C4-2B (cell line): ENCODE measurements at regions not wholly inside any gene's neighbourhood (a gene's known extent, or its start where the extent isn't known, plus 50 kb on each side); places are given as distances from the start of the nearest gene placed in this dataset.

ENCODE experiments used
- H3K27ac ChIP-seq: fragments of 450-650 bp; 2 replicates; pipeline ENCODE4 v1.5.1; 2017
- ZFX ChIP-seq: fragments of 450-650 bp; IDR thresholded peaks from 2 replicates; pipeline ENCODE4 v1.6.1; 2017
- TF ChIP-seq, protein P1 (sequence below): fragments of 450-650 bp; conservative IDR thresholded peaks from 2 replicates; pipeline ENCODE4 v1.5.1; 2017; ENCODE audit warnings: mild to moderate bottlenecking

DNA sequence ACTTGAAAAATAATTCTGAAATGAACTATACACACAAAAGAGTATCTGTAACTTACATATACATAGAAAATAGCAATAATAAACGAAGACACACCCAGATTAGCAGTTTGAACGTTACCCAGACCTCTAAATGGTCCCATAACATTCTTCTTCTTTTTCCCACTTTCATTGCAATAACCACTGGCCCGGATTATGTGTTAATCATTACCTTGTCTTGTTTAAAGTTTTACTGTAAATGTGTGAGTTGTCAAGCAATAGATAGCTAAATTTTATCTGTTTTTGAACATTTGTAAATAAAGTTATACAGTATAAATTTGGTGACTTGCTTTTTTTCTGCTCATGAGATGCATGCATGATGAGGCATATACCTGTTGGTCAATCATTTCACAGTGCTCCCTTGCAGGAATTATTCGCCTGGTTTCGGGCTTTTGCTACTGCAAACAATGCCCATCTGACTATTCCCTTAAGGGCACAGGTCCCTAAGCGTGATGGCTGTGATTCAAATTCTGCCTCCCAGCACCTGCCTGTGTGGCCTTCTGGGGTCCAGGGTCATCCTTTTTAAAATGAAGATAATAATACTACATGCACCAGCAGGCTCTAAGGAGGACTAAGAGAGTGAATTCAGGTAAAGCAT lies 66.1 kb downstream of the GADD45G start:
- H3K27ac ChIP-seq, result no peak overlapping the region
- TF ChIP-seq, protein P1, sequence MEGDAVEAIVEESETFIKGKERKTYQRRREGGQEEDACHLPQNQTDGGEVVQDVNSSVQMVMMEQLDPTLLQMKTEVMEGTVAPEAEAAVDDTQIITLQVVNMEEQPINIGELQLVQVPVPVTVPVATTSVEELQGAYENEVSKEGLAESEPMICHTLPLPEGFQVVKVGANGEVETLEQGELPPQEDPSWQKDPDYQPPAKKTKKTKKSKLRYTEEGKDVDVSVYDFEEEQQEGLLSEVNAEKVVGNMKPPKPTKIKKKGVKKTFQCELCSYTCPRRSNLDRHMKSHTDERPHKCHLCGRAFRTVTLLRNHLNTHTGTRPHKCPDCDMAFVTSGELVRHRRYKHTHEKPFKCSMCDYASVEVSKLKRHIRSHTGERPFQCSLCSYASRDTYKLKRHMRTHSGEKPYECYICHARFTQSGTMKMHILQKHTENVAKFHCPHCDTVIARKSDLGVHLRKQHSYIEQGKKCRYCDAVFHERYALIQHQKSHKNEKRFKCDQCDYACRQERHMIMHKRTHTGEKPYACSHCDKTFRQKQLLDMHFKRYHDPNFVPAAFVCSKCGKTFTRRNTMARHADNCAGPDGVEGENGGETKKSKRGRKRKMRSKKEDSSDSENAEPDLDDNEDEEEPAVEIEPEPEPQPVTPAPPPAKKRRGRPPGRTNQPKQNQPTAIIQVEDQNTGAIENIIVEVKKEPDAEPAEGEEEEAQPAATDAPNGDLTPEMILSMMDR, result no peak
- TF ChIP-seq ZFX, result no peak

DNA sequence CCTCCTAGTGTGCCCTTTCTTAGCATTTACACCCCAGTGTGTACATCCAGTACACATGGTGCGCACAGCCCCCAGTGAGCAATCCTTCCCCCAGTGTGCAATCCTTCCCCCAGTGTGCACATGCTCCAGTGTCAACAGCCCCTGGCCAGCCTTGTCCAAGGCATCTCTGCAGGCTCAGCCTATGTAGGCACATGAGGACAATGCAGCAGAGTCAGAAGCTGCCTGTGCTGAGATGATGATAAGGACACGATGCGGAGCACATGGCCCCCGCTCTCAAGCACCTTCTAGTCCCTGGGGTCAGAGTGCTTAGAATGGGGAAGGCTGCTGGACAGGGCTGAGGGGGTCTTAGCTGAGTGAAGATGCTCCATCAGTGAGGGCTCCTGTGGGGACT lies 69.8 kb downstream of the GADD45G start:
- peak overlapping the region; percentile 61 for H3K27ac ChIP-seq
- TF ChIP-seq, protein P1, result no peak
- no peak for TF ChIP-seq ZFX

DNA sequence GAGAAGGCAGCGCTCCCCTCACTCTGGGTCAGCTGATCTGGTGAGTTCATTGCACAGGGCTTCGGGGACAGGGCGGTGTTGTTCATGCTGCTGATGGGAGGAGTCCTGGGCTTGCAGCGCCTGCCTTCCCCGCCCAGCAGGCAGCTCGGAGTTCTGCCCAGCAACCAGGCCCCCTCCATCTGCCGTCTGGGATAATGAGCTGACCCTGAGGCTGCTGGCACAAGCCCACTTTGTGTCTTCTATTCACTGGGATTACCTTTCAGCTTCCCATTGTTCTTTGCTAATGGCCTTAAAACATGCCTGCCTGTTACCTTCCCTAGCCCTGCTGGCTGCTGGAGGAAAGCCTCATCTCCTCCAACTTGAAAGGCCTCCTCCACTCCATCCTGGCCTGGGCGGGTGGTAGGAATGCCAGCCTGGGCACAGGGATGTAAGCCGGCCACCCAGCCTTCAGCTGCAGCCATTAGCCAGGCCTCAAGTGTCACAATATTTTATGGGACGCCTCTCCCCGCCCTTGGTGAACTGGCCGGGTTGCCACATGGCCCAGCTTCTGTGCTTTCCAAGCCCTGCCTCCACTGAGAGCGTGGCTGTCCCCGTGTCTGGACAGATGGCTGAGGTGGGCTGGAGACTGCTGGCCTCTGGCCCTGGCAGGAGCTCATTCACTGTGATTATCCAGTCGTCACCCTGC lies 70.4 kb downstream of the GADD45G start:
- TF ChIP-seq, protein P1, result no peak
- TF ChIP-seq ZFX, result no peak

DNA sequence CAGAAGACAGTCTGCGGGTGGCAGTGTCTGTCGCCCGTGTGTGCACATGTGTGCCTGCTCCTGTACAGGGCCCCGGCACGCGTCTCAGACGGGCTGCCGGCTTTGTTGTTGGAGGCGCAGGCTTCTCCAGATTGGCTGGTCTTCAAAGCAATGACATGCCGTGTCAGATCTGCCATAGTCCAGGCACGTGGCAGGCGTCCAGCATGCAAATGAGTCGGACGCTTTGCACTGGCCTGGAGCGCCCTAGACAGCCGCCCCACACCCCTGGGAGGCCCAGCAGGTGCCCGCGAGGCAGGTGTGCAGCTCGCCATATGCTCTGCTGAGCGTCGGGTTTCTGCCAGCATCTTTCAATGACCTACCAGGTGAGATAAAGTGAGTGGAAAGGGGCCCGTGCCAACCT lies 71.5 kb downstream of the GADD45G start:
- H3K27ac ChIP-seq, result peak overlapping the region; percentile 61
- no peak for TF ChIP-seq ZFX
- TF ChIP-seq, protein P1, result no peak

More for the DNA sequence above, 70.4 kb downstream of the GADD45G start:
- peak overlapping the region; percentile 61 for H3K27ac ChIP-seq

DNA sequence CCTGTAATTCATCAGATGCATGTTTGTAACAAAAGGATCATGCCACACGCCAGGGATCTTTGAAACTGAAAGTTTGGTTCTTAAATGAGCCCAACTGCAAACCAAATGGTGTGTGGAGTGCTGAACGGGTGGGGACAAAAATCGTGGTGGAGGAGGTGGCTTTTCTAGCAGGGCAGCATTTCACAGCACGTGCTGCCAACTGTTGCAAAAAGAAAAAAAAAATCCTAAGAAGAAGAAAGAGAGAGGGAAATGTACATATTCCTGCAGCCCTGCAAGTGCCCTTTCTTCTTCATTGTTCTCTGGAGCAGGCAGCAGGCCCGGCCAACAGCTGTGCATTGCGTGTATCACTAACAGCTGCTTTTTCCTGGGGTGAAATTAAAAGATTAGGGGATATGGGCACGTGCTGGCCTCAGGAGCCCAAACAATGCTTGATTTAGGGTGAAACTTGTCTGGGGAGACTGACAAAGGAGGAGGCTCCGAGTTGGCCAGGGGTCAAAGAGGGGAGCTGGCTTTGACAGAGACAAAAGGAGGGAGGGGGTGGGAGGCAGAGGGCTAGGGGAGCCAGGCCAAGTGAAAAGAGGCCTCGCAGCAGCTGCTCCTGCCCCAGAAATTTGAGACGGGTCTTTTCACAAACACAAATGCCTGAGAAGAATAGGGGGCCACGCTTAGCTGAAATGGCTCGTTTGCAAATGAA lies 73.0 kb downstream of the GADD45G start:
- TF ChIP-seq, protein P1, result no peak
- TF ChIP-seq ZFX, result no peak
- H3K27ac ChIP-seq, result peak overlapping the region; percentile 61; the same call in 1 of the 2 replicates

DNA sequence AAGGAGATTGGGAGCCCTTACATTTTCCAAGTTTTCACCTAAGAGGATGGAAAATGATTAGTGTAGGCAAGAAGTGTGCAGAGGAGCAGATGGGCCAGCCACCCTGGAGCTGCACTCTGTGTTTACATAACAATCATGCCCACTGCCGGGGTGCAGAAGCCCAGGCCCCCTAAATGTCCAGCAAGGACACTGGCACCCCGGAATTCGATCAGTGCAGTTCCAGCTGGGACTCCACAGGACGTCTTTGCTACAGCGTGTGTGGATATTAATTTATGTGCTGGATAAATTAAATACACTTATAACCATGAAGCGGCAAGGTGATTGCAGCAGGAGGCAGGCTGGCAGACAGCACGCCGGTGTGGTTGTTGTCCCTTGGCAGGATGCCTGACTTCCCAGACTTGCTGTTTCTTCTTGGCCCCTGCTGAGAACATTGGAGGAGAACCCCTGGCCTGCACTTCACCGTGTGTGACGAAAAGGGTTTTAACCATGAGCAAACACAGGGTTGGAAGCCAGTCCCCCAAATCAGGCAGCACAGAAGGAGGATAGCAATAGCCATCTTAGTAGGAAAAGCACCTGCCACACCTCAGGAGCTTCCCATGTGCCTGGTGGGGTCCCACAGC lies 73.7 kb downstream of the GADD45G start:
- H3K27ac ChIP-seq, result peak overlapping the region; percentile 61; the same call in 1 of the 2 replicates
- TF ChIP-seq, protein P1, result no peak
- no peak for TF ChIP-seq ZFX
